NCI-H345 (cell line): ENCODE measurements at regions not wholly inside any gene's neighbourhood (a gene's known extent, or its start where the extent isn't known, plus 50 kb on each side); places are given as distances from the start of the nearest gene placed in this dataset.

Experiments used
- DNase-seq: peaks from one replicate; lab custom pipeline; 2025; lab: John Stamatoyannopoulos, UW

GRCh38 chr13:80033951-80034350 is 307.0 kb downstream of the SPRY2 start:
- DNase-seq: no peak

GRCh38 chr13:80033286-80033685 is 307.6 kb downstream of the SPRY2 start:
- no peak for DNase-seq

GRCh38 chr13:80030491-80030890 is 310.4 kb downstream of the SPRY2 start:
- no peak for DNase-seq

- peak; percentile 71 for DNase-seq
Measured at GRCh38 chr13:80029170-80029569, 311.8 kb downstream of the SPRY2 start.

GRCh38 chr13:80022146-80022545 is 318.8 kb downstream of the SPRY2 start:
- no peak for DNase-seq

- DNase-seq: no peak
Measured at GRCh38 chr13:80012251-80012650, 328.7 kb downstream of the SPRY2 start.

GRCh38 chr13:80011448-80012212 is 329.3 kb downstream of the SPRY2 start:
- no peak for DNase-seq

GRCh38 chr13:80010846-80011245 is 330.1 kb downstream of the SPRY2 start:
- DNase-seq: no peak

- DNase-seq: no peak
Measured at GRCh38 chr13:80010286-80010831, 330.6 kb downstream of the SPRY2 start.

GRCh38 chr13:80009760-80010159 is 331.2 kb downstream of the SPRY2 start:
- no peak for DNase-seq

GRCh38 chr13:80006940-80007339 is 334.0 kb downstream of the SPRY2 start:
- DNase-seq: no peak

GRCh38 chr13:80001510-80001842 is 339.4 kb downstream of the SPRY2 start:
- DNase-seq: no peak

GRCh38 chr13:80000684-80001509 is 340.0 kb downstream of the SPRY2 start:
- no peak for DNase-seq

- no peak for DNase-seq
Measured at GRCh38 chr13:79999601-80000000, 341.3 kb downstream of the SPRY2 start.

GRCh38 chr13:79998381-79998880 is 342.5 kb downstream of the SPRY2 start:
- DNase-seq: no peak

GRCh38 chr13:79997244-79997643 is 343.7 kb downstream of the SPRY2 start:
- DNase-seq: no peak

- no peak for DNase-seq
Measured at GRCh38 chr13:79995334-79995733, 345.6 kb downstream of the SPRY2 start.

GRCh38 chr13:79992111-79992510 is 348.8 kb downstream of the SPRY2 start:
- no peak for DNase-seq

- DNase-seq: no peak
Measured at GRCh38 chr13:79990048-79990447, 350.9 kb downstream of the SPRY2 start.

GRCh38 chr13:79989217-79989661 is 351.7 kb downstream of the SPRY2 start:
- no peak for DNase-seq

GRCh38 chr13:79988573-79988972 is 352.4 kb downstream of the SPRY2 start:
- no peak for DNase-seq

GRCh38 chr13:79987761-79988160 is 353.2 kb downstream of the SPRY2 start:
- no peak for DNase-seq

- DNase-seq: no peak
Measured at GRCh38 chr13:79987323-79987722, 353.6 kb downstream of the SPRY2 start.
